ENCODE measurements at regions not wholly inside any gene's neighbourhood (a gene's known extent, or its start where the extent isn't known, plus 50 kb on each side); places are given as distances from the start of the nearest gene placed in this dataset.

DNA sequence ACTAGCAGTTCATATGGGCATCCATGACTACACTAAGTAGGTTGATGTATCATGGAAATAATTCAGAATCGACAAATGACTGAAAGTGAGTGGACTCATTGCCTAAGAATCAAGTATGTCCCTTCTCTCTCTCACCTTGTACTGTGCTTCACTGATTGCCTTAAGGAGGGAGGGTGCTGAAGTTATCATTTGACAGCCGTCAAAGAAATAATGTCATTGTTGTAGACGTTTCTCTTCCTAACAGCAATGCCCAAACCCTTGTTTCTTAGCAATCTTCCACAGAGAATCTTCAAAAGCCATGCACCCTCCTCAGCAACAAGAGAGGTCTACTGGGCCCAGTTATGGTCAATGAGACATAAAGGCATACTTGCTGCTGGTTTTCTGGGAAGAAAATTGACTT lies 785.0 kb downstream of the SUCLG1 start:
- no peak for TF ChIP-seq EZH2 (IDR thresholded peaks at IDR 0.05)
- no peak for TF ChIP-seq POLR2AphosphoS5 (IDR thresholded peaks at IDR 0.05; ENCODE audit: borderline replicate concordance, low read depth, low read length)
- TF ChIP-seq FOXP2 (optimal IDR thresholded peaks at IDR 0.05; ENCODE audit: control extremely low read depth, extremely low read length, insufficient read depth), result no peak

Data from SK-N-MC (cell line).